ENCODE measurements at regions not wholly inside any gene's neighbourhood (a gene's known extent, or its start where the extent isn't known, plus 50 kb on each side); places are given as distances from the start of the nearest gene placed in this dataset.

DNA sequence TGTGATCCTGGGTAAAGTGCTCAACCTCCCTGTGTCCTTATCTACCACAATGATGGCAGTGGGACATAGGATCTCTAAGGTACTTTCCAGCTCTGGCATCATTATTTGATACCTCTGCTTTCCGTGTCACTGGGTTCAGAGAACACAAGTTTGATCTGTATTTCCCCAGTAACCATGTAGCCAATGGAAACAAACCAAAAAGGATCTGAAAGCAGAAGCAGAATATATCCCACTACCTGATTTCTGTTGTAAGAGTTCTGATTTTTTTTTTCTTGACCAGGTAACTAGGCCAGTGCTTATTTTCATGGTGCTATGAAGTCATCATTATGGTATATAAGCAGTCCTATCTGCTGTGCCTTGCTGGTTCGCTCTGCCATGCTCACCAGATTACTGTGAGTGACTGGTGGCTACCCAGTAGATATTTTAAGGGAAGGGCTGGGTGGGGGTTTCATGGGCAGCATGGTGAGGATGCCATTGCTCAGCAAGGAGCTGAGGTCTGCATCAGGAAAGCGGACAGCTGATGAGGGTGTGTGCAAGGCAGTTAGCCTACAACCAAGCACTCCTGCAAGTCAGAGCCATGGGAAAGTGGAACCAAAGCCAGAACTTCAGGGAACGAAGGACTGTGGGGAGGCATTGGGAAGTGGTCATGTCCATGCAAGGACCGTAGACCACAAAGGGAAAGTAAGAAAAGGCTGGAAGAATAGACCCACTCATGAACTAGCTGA lies 104.9 kb upstream of the EDEM3 start:
- ATAC-seq (ENCODE audit: insufficient read depth, low FRiP score) (no peak), DNase-seq (no peak)
- Histone ChIP-seq H3K9me3 (ENCODE audit: control insufficient read depth in 4 of 4, insufficient read depth in 3 of 4, low read length in 3 of 4) (peaks cover 0 to 2% (median 0%) of the 10 kb centered on the region in 4 donors), H3K4me3 (no peak overlapping the region), H3K4me1 (ENCODE audit: control insufficient read depth in 5 of 5, insufficient read depth in 5 of 5, low read length in 5 of 5) (peaks cover 0 to 20% (median 0%) of the 10 kb centered on the region in 5 donors), H3K36me3 (ENCODE audit: control insufficient read depth in 4 of 4, insufficient read depth in 4 of 4, low read length in 4 of 4) (peaks cover 0 to 2% (median 0%) of the 10 kb centered on the region in 4 donors), H3K27ac (ENCODE audit: low read depth in 1 of 2, low read length in 1 of 2) (no peak overlapping the region), H3K9ac (ENCODE audit: insufficient read depth in 1 of 2, low read length in 2 of 2) (no peak overlapping the region), H3K27me3 (ENCODE audit: control insufficient read depth in 3 of 3, insufficient read depth in 3 of 3, low read length in 2 of 3) (no peaks in the 10 kb centered on the region)
- TF ChIP-seq, protein P1, sequence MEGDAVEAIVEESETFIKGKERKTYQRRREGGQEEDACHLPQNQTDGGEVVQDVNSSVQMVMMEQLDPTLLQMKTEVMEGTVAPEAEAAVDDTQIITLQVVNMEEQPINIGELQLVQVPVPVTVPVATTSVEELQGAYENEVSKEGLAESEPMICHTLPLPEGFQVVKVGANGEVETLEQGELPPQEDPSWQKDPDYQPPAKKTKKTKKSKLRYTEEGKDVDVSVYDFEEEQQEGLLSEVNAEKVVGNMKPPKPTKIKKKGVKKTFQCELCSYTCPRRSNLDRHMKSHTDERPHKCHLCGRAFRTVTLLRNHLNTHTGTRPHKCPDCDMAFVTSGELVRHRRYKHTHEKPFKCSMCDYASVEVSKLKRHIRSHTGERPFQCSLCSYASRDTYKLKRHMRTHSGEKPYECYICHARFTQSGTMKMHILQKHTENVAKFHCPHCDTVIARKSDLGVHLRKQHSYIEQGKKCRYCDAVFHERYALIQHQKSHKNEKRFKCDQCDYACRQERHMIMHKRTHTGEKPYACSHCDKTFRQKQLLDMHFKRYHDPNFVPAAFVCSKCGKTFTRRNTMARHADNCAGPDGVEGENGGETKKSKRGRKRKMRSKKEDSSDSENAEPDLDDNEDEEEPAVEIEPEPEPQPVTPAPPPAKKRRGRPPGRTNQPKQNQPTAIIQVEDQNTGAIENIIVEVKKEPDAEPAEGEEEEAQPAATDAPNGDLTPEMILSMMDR (IDR thresholded peaks at IDR 0.05; ENCODE audit: control extremely low read depth, extremely low read depth) = no peak
- whole genome bisulfite sequencing, 2 donors = 90 to 93% methylated on average over 5 of the region's 5 CpGs

DNA sequence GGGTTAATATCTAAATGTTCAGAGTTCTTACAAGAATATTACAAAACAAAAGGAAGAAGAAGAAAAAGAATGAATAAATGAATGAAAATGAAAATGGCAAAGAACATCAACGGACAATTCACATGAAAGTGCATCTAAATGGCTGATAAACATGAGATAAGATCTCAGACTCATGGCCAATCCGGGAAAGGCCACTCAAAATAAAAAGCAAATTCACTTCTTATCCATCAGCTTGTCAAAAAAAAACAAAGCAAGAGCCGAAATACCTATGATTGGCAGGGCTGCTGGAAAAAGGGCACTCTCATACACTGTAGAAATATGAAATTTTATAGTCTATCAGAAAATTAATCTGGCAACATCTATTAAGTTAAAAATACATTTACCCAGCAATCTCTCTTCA lies 103.6 kb upstream of the EDEM3 start:
- H3K9ac ChIP-seq (ENCODE audit: insufficient read depth in 1 of 2, low read length in 2 of 2) = no peak overlapping the region
- H3K9me3 ChIP-seq (ENCODE audit: control insufficient read depth in 4 of 4, insufficient read depth in 3 of 4, low read length in 3 of 4) = peaks cover 0 to 2% (median 0%) of the 10 kb centered on the region in 4 donors
- 64% methylated on average over 3 of the region's 3 CpGs for WGBS, 2 donors
- ATAC-seq (ENCODE audit: insufficient read depth, low FRiP score) (no peak), DNase-seq (no peak)
- no peak overlapping the region for H3K27ac ChIP-seq (ENCODE audit: low read depth in 1 of 2, low read length in 1 of 2)
- no peak overlapping the region for H3K4me3 ChIP-seq
- no peaks in the 10 kb centered on the region for H3K27me3 ChIP-seq (ENCODE audit: control insufficient read depth in 3 of 3, insufficient read depth in 3 of 3, low read length in 2 of 3)
- TF ChIP-seq, protein P1 (IDR thresholded peaks at IDR 0.05; ENCODE audit: control extremely low read depth, extremely low read depth) = no peak
- peaks cover 0 to 2% (median 0%) of the 10 kb centered on the region in 4 donors for H3K36me3 ChIP-seq (ENCODE audit: control insufficient read depth in 4 of 4, insufficient read depth in 4 of 4, low read length in 4 of 4)
- H3K4me1 ChIP-seq (ENCODE audit: control insufficient read depth in 5 of 5, insufficient read depth in 5 of 5, low read length in 5 of 5) = peaks cover 0 to 22% (median 0%) of the 10 kb centered on the region in 5 donors

DNA sequence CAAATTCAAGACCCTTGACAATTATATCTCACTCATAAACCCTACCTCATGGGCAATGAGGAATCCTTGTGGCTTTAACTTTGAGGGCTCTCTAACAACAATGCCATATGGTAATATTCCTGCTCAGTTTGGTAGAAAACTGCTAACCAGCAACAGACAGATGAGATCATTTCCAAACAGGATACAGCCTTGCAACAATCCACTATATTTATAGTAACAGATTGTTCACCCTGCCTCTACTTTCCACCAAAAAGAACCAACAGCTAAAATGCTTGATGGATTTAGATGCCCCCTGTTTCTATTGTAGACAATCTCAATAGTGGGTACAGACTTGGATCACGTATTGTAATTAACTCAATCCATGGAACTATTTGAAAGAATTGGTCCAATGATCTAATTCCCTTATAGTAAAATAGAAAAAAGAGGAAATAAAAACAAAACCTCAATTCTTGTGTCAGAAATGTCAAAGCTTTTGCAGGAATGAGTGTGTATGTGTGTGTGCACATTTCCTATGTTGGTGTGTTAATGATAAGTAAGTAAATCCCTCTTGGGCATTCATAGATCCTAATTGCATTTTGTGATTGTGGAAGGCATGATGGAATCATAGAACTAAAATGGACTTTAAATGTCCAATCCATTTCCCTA lies 100.0 kb upstream of the EDEM3 start:
- Histone ChIP-seq H3K36me3 (ENCODE audit: control insufficient read depth in 4 of 4, insufficient read depth in 4 of 4, low read length in 4 of 4) (peaks cover 0 to under 1% (median 0%) of the 10 kb centered on the region in 4 donors), H3K9me3 (ENCODE audit: control insufficient read depth in 4 of 4, insufficient read depth in 3 of 4, low read length in 3 of 4) (no peaks in the 10 kb centered on the region), H3K4me1 (ENCODE audit: control insufficient read depth in 5 of 5, insufficient read depth in 5 of 5, low read length in 5 of 5) (peaks cover 0 to 11% (median 0%) of the 10 kb centered on the region in 5 donors), H3K27ac (ENCODE audit: low read depth in 1 of 2, low read length in 1 of 2) (peak overlapping the region in 1 of 2 donors; percentile 35), H3K27me3 (ENCODE audit: control insufficient read depth in 3 of 3, insufficient read depth in 3 of 3, low read length in 2 of 3) (no peaks in the 10 kb centered on the region), H3K9ac (ENCODE audit: insufficient read depth in 1 of 2, low read length in 2 of 2) (no peak overlapping the region), H3K4me3 (no peak overlapping the region)
- 28 to 63% methylated on average over 1 of the region's 1 CpG for WGBS, 2 donors
- DNase-seq = peak in 2 of 3 donors; percentile 7 to 17
- TF ChIP-seq, protein P1 (IDR thresholded peaks at IDR 0.05; ENCODE audit: control extremely low read depth, extremely low read depth) = no peak
- ATAC-seq (ENCODE audit: insufficient read depth, low FRiP score) = no peak
